Dendritic cell treated with granulocyte-macrophage colony-stimulating factor and Interleukin-4, amounts not matched to agents 40 ng/mL and 50 ng/mL, for 4 days (primary cell): ENCODE measurements at regions not wholly inside any gene's neighbourhood (a gene's known extent, or its start where the extent isn't known, plus 50 kb on each side); places are given as distances from the start of the nearest gene placed in this dataset.
"Not testable (repeated sequence)": the region's sequence is repeated elsewhere in the genome, so short reads cannot be mapped to it uniquely, and the experiment has no call there.

ENCODE experiments used
- H3K27ac Mint-ChIP-seq: one replicate; pipeline ENCODE4 v1.8.0; 2022; ENCODE audit warnings: mild to moderate bottlenecking, mixed read lengths
- H3K27me3 Mint-ChIP-seq: one replicate; pipeline ENCODE4 v1.8.0; 2022; ENCODE audit warnings: mild to moderate bottlenecking, mixed read lengths
- H3K36me3 Mint-ChIP-seq: one replicate; pipeline ENCODE4 v1.8.0; 2022; ENCODE audit warnings: low read depth, mixed read lengths
- H3K4me1 Mint-ChIP-seq: one replicate; pipeline ENCODE4 v1.8.0; 2022; ENCODE audit warnings: low read depth, mixed read lengths
- H3K4me3 Mint-ChIP-seq: one replicate; pipeline ENCODE4 v1.8.0; 2022; ENCODE audit warnings: mild to moderate bottlenecking, moderate library complexity, mixed read lengths
- H3K9me3 Mint-ChIP-seq: one replicate; pipeline ENCODE4 v1.8.0; 2022; ENCODE audit warnings: mixed read lengths
- intact Hi-C: fragments of 100-400 bp; cut with micrococcal nuclease; formaldehyde crosslinking; loops from one replicate; pipeline ENCODE4 v1.15.0; 2022

DNA sequence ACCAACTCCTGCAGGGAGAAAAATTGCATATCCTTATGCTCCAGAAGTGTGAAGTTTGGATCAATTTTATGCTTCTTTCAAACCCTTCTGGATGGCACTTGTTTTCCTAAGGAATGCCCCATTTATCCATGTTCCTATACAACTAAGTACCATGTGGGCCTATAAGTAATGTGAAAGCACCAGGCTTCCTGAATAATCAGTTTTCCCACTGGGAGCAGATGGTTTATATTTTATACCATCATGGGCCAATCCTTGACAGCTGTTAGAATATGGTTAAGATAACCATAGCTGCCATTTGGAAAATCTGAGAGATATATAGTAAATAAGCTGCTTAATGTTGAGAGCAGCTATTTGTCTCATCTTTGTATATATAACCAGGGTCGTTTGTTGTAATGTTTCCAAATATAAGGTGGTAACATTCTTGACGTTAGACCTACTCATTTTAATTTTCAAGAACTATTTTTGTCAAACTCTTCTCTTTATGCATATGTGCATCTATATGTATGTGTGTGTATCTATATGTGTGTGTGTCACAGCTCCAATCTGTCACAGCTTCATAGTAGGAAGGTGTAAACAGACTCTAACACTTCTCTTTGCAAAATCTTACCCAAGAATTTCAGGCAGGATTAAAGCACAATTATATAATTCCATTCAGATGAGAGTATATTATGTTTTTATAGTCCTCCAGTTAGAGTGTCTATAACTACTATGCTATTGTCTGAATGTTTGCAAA is 458.7 kb upstream of the GCFC2 start:
- Mint-ChIP-seq H3K27ac (no peak overlapping the region), H3K9me3 (peaks cover 21% of the 10 kb centered on the region), H3K36me3 (no peaks in the 10 kb centered on the region), H3K27me3 (no peaks in the 10 kb centered on the region), H3K4me1 (no peaks in the 10 kb centered on the region), H3K4me3 (no peak overlapping the region)
- intact Hi-C loops: no loop called here

DNA sequence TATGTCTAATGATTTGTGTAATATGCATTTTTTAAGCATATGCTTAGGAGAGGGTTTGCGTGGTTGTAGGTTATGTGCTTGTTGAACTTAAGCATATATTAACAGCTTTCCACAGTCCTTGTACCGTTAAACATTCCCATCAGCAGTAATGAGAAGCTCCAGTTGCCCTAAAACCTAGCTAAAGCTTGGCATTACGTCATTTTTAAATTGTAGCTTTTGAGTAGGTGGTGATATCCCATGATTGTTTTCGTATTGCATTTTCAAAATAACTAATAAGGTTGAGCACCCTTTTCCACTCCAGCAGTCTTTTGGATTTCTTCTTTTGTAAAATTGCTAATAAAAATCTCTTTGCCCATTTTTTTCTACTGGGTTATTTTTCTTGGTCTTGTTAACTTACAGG is 453.1 kb upstream of the GCFC2 start:
- intact Hi-C loops: no loop called here
- no peaks in the 10 kb centered on the region for H3K36me3 Mint-ChIP-seq
- H3K27ac Mint-ChIP-seq: no peak overlapping the region
- H3K27me3 Mint-ChIP-seq: no peaks in the 10 kb centered on the region
- H3K4me3 Mint-ChIP-seq: no peak overlapping the region
- H3K9me3 Mint-ChIP-seq: no peaks in the 10 kb centered on the region
- no peaks in the 10 kb centered on the region for H3K4me1 Mint-ChIP-seq

DNA sequence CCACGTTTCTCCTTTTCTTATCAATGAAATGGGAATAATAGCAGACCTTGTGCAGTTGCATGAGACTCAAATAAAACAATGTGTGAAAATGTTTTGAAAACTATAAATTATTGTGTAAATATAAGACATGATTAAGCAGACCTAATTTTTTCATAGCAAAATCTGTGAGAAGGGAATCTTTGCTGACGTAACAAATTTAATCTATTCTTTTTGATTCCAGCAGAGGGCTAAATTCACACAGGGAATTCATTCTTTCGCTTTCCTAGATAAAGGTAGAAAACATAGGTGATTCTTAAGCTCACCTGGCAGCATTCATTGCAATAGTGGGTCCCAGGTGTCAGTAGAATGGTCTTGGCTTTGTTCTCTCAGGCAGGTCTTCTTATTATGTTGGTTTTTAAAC is 450.0 kb upstream of the GCFC2 start:
- Mint-ChIP-seq H3K27ac (no peak overlapping the region), H3K36me3 (no peaks in the 10 kb centered on the region), H3K4me3 (no peak overlapping the region), H3K27me3 (no peaks in the 10 kb centered on the region), H3K4me1 (no peaks in the 10 kb centered on the region), H3K9me3 (no peaks in the 10 kb centered on the region)
- intact Hi-C loops: no loop called here

DNA sequence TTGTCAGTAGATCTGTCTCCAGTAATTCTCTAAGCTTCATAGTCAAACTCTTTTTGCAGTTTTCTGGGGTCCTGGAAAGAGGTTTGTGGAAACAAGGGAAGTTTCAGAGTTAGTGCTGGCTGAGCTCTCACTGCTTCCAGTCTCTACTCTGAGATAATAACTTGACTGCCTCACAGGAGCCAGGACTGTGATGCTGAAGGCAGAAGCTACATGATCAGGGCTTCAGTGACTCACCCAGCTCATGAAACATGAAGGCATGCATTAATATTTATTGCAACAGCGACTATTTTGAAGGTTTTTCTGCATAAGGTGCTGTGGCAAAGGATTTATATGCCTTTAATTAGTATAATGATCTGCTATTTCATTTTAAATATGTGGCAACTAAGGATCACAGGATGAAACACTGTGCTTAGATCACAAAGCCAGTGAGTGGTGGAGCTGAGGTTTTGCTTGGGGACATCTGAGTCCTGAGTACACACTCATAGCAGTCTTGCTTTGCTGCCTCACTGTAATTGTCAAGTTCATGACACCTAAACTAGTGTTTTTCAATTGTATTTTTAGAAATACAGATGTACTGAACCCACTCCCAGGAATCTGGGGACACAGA is 448.4 kb upstream of the GCFC2 start:
- Mint-ChIP-seq H3K27me3 (no peaks in the 10 kb centered on the region), H3K27ac (no peak overlapping the region), H3K9me3 (no peaks in the 10 kb centered on the region), H3K36me3 (no peaks in the 10 kb centered on the region), H3K4me1 (no peaks in the 10 kb centered on the region), H3K4me3 (no peak overlapping the region)
- intact Hi-C loops: no loop called here

DNA sequence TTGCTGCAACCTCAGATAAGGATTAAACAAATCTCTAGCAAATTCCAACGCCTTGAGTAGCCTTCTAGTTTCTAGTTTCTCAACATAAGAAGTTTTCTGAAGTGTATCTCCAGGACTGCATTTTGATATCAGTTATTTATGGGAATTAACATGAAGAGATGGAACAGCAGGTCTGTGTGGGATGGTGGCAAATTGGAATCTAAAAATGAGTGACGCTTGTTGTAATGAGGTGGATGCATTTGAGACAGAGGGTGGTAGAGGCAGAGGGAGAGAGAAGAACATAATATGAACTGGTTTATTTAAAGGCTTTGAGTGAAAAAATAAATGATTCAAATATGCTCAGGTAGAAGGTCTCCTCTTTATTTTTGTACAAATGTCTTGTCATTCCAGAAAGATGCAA is 446.8 kb upstream of the GCFC2 start:
- no peaks in the 10 kb centered on the region for H3K27me3 Mint-ChIP-seq
- no peak overlapping the region for H3K4me3 Mint-ChIP-seq
- H3K36me3 Mint-ChIP-seq: no peaks in the 10 kb centered on the region
- intact Hi-C loops: no loop called here
- no peaks in the 10 kb centered on the region for H3K9me3 Mint-ChIP-seq
- H3K4me1 Mint-ChIP-seq: no peaks in the 10 kb centered on the region
- H3K27ac Mint-ChIP-seq: no peak overlapping the region

DNA sequence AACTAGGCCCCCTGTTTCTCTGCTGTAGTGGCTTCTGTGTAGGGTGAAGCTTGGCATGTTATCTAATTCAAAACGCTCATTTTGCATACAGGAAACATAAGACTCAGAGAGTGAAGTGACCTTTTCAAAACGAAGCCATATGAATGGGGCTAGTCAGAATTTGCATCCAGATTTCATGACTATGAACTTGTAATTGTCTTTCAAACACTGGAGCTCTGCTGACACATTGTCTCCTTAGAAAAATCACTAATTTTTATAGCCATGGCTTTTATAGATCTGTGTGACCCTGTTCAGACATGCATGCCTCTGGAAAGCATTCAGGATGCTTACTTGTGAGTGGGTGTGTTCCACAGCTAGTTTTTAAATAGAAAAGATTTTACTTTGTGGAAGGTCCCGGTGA is 444.3 kb upstream of the GCFC2 start:
- no peaks in the 10 kb centered on the region for H3K36me3 Mint-ChIP-seq
- no peak overlapping the region for H3K4me3 Mint-ChIP-seq
- intact Hi-C loops: no loop called here
- H3K4me1 Mint-ChIP-seq: no peaks in the 10 kb centered on the region
- H3K27me3 Mint-ChIP-seq: no peaks in the 10 kb centered on the region
- H3K9me3 Mint-ChIP-seq: no peaks in the 10 kb centered on the region
- H3K27ac Mint-ChIP-seq: no peak overlapping the region

DNA sequence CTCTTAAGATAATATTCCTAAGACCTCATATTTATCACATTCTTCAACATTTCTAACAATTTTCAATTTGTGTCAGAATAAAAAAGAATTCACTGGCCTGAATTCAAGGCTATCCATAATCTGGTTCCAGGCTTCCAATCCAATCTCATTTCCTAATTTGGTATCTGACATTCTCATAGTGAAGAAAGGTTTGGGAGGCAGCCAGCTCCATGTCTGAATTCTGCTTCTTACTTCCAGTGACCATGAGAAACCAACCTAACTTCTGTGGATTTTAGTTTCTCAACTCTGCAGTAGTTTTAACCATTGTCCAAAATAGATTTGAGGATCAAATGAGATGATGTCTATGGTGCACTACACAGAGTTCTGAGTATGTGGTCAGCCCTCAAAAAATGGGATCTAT is 439.1 kb upstream of the GCFC2 start:
- intact Hi-C loops: no loop called here
- no peaks in the 10 kb centered on the region for H3K4me1 Mint-ChIP-seq
- H3K27ac Mint-ChIP-seq: no peak overlapping the region
- no peak overlapping the region for H3K4me3 Mint-ChIP-seq
- no peaks in the 10 kb centered on the region for H3K36me3 Mint-ChIP-seq
- H3K9me3 Mint-ChIP-seq: peaks cover 11% of the 10 kb centered on the region
- H3K27me3 Mint-ChIP-seq: no peaks in the 10 kb centered on the region

DNA sequence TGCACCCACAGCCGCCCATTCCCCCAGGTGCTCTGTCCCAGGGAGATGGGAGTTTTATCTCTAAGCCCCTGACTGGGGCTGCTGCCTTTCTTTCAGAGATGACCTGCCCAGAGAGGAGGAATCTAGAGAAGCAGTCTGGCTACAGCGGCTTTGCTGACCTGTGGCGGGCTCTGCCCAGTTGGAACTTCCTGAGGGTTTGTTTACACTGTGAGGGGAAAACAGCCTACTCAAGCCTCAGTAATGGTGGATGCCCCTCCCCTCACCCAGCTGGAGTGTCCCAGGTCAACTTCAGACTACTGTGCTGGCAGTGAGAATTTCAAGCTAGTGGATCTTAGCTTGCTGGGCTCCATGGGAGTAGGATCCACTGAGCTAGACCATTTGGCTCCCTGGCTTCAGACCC is 428.6 kb upstream of the GCFC2 start:
- H3K4me3 Mint-ChIP-seq, intact Hi-C loops, H3K27ac Mint-ChIP-seq, H3K36me3 Mint-ChIP-seq, H3K4me1 Mint-ChIP-seq, H3K27me3 Mint-ChIP-seq: not testable (repeated sequence)
- peaks cover 57% of the 10 kb centered on the region for H3K9me3 Mint-ChIP-seq

DNA sequence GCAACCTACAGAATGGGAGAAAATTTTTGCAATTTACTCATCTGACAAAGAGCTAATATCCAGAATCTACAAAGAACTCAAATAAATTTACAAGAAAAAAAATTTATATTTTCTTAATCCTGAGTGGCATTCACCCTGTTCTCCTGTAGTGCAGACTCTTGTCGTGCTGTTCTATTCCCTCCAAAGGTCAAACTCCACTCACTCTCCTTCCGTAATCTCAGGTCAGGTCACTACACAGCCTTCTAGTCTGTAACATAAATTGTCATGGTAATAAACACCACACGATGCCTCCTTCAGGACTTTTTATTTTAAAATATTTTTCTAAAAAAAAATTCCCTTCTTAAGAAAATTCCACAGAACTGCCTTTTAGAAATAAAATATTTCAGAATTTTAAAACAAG is 417.9 kb upstream of the GCFC2 start:
- H3K9me3 Mint-ChIP-seq: no peaks in the 10 kb centered on the region
- no peaks in the 10 kb centered on the region for H3K36me3 Mint-ChIP-seq
- H3K4me3 Mint-ChIP-seq: no peak overlapping the region
- no peaks in the 10 kb centered on the region for H3K27me3 Mint-ChIP-seq
- intact Hi-C loops: no loop called here
- no peak overlapping the region for H3K27ac Mint-ChIP-seq
- H3K4me1 Mint-ChIP-seq: no peaks in the 10 kb centered on the region

DNA sequence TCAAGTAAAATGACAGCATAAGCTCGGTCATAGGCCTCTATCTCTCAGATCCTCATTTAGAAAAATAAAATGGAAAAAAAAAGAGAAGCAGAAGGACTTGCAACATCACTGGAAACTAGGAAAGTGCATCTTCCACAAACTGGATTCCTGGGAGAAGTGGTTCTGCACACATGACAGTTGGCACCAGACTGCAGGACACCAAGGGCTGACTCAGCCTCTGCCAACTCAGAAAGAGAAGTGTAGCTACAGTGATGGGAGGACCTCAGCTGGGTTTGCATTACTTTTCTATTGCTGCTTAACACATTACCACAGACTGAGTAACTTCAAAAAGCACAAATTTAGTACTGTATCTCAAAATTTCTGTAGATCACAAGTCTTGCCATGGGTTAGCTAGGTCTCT is 409.5 kb upstream of the GCFC2 start:
- H3K9me3 Mint-ChIP-seq: peaks cover 21% of the 10 kb centered on the region
- intact Hi-C loops: no loop called here
- no peak overlapping the region for H3K27ac Mint-ChIP-seq
- no peaks in the 10 kb centered on the region for H3K4me1 Mint-ChIP-seq
- H3K4me3 Mint-ChIP-seq: no peak overlapping the region
- no peaks in the 10 kb centered on the region for H3K27me3 Mint-ChIP-seq
- no peaks in the 10 kb centered on the region for H3K36me3 Mint-ChIP-seq

DNA sequence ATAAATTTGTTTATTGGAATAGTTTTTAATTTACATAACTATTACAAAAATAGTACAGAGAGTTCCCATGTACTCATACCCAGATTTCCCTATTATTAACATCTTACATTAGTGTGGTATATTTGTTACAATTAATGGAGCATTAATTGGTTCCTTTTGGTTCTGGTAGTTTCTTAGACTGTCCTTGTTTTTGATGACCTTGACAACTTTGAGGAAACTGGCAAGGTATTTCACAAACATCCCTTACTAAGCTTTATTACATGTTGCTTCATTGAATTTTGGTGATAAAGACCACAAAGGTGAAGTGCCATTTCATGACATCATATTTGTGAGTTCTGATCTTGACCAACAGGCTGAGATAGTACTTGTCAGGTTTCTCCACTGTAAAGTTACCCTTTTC is 379.0 kb upstream of the GCFC2 start:
- H3K27ac Mint-ChIP-seq: no peak overlapping the region
- no peak overlapping the region for H3K4me3 Mint-ChIP-seq
- peaks cover 11% of the 10 kb centered on the region for H3K9me3 Mint-ChIP-seq
- H3K27me3 Mint-ChIP-seq: no peaks in the 10 kb centered on the region
- no peaks in the 10 kb centered on the region for H3K4me1 Mint-ChIP-seq
- intact Hi-C loops: no loop called here
- H3K36me3 Mint-ChIP-seq: no peaks in the 10 kb centered on the region

DNA sequence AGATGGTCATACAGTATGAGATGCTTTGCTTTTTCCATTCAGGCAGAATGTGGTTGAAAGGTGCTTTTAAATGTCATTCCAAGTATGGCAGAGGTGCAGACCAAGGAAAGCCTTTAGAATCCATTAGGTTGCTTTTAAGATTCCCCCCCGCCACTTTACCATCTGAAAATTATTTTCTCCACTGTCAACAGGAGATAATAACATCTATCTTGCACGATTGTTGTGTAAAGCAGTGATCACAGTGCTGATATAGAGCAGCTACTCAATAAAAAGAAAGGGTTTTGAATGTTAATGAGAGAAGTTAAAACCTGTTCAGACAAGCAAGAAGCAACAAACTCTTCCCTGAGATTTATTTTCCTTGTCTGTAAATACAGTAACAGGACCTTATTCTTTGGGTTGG is 372.5 kb upstream of the GCFC2 start:
- H3K27ac Mint-ChIP-seq: no peak overlapping the region
- no peaks in the 10 kb centered on the region for H3K4me1 Mint-ChIP-seq
- H3K36me3 Mint-ChIP-seq: no peaks in the 10 kb centered on the region
- H3K9me3 Mint-ChIP-seq: no peaks in the 10 kb centered on the region
- H3K4me3 Mint-ChIP-seq: no peak overlapping the region
- intact Hi-C loops: no loop called here
- H3K27me3 Mint-ChIP-seq: no peaks in the 10 kb centered on the region

DNA sequence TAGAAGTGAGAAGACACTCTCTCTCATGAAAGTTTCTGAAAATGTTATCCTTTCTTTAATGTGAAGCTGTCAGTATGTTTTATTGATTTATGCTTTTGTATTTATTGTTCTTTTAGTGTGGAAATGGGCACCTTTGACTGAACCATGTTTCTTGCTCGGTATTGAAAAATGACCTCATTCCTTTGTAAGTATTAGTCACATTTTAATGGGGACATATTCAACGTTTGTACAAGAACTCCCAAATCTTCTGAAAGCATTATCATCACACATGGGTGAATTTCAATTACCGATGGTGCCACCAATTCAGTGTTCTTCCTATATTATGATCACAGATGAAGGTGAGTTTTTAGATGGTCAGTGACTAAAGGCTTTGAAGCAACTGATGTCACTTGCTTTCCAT is 371.8 kb upstream of the GCFC2 start:
- no peaks in the 10 kb centered on the region for H3K4me1 Mint-ChIP-seq
- H3K9me3 Mint-ChIP-seq: no peaks in the 10 kb centered on the region
- no peaks in the 10 kb centered on the region for H3K27me3 Mint-ChIP-seq
- no peak overlapping the region for H3K27ac Mint-ChIP-seq
- H3K4me3 Mint-ChIP-seq: no peak overlapping the region
- no peaks in the 10 kb centered on the region for H3K36me3 Mint-ChIP-seq
- intact Hi-C loops: no loop called here

DNA sequence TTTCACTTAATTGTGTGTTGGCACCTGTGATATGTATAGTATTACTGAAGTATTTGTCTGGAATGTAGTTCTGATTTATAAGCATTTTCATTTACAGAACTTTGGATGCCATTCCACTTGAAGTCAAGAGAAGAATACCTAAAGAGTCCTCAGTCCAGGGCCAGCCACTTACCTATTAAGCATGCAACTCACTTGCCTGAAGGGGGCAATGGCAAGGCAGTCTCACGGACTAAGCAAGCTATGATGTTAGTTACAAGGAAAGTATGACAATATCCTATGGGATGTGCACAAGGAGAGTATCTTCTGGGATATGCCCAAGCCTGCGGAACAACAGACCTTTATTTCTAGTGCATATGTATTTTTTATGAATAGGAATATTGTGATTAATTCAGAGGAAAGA is 369.4 kb upstream of the GCFC2 start:
- Mint-ChIP-seq H3K4me3 (no peak overlapping the region), H3K9me3 (no peaks in the 10 kb centered on the region), H3K27me3 (no peaks in the 10 kb centered on the region), H3K27ac (no peak overlapping the region), H3K4me1 (no peaks in the 10 kb centered on the region), H3K36me3 (no peaks in the 10 kb centered on the region)
- intact Hi-C loops: no loop called here

DNA sequence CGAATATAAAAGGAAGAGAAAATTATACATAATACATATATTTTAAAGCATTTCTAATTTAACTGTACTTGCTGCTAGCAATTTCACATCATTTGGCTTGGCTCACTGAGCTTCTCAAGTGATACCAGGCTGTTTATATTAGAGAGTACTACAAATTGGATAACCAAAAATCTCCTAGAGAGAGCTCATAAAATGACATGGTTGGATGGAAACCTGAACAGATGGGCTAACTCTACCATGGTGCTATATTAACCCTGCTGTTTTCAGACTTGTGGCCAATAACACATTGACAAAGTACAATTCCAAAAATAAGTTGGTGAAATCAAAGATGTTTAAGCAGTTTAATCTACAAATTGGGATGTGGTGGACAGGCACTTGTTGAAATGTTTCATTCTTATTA is 364.4 kb upstream of the GCFC2 start:
- no peaks in the 10 kb centered on the region for H3K27me3 Mint-ChIP-seq
- no peaks in the 10 kb centered on the region for H3K36me3 Mint-ChIP-seq
- intact Hi-C loops: no loop called here
- H3K4me1 Mint-ChIP-seq: no peaks in the 10 kb centered on the region
- H3K27ac Mint-ChIP-seq: no peak overlapping the region
- H3K4me3 Mint-ChIP-seq: no peak overlapping the region
- H3K9me3 Mint-ChIP-seq: no peaks in the 10 kb centered on the region
